ENCODE measurements at regions not wholly inside any gene's neighbourhood (a gene's known extent, or its start where the extent isn't known, plus 50 kb on each side); places are given as distances from the start of the nearest gene placed in this dataset.

GRCh38 chr10:131702531-131703356, 198.1 kb upstream of the PPP2R2D start:
- Histone ChIP-seq H3K4me2 (ENCODE audit: low read depth, low read length) (no peak overlapping the region), H3K79me2 (ENCODE audit: low read length) (no peaks in the 10 kb centered on the region), H3K27ac (ENCODE audit: low read length) (no peak overlapping the region), H3F3A (ENCODE audit: insufficient read depth, low read length) (no peaks in the 10 kb centered on the region), H4K20me1 (ENCODE audit: insufficient read depth, low read length) (no peaks in the 10 kb centered on the region), H3K36me3 (replicated peaks; ENCODE audit: insufficient read depth, low read length) (no peaks in the 10 kb centered on the region), H3K4me1 (ENCODE audit: low read length) (no peaks in the 10 kb centered on the region), H3K9ac (ENCODE audit: low read length) (no peak overlapping the region), H3K4me3 (ENCODE audit: low read length) (no peak overlapping the region), H2AFZ (ENCODE audit: low read length) (no peak overlapping the region), H3K9me2 (replicated peaks; ENCODE audit: insufficient read depth, low read length) (no peaks in the 10 kb centered on the region), H3K9me3 (replicated peaks; ENCODE audit: insufficient read depth, low read length) (no peaks in the 10 kb centered on the region), H3K27me3 (replicated peaks; ENCODE audit: insufficient read depth, low read length) (no peaks in the 10 kb centered on the region)
- TF ChIP-seq CTCF (IDR thresholded peaks at IDR 0.05; ENCODE audit: low read length) (no peak), EZH2phosphoT487 (IDR thresholded peaks at IDR 0.05; ENCODE audit: low read length) (no peak), EZH2 (optimal IDR thresholded peaks at IDR 0.05; ENCODE audit: low read depth, low read length) (no peak)
- DNase-seq = no peak

GRCh38 chr10:131703541-131703940, 197.3 kb upstream of the PPP2R2D start:
- Histone ChIP-seq H2AFZ (ENCODE audit: low read length) (no peak overlapping the region), H3K79me2 (ENCODE audit: low read length) (no peaks in the 10 kb centered on the region), H3K9me3 (replicated peaks; ENCODE audit: insufficient read depth, low read length) (no peaks in the 10 kb centered on the region), H3K4me1 (ENCODE audit: low read length) (no peaks in the 10 kb centered on the region), H3K9ac (ENCODE audit: low read length) (no peak overlapping the region), H3K36me3 (replicated peaks; ENCODE audit: insufficient read depth, low read length) (no peaks in the 10 kb centered on the region), H3F3A (ENCODE audit: insufficient read depth, low read length) (no peaks in the 10 kb centered on the region), H4K20me1 (ENCODE audit: insufficient read depth, low read length) (no peaks in the 10 kb centered on the region), H3K9me2 (replicated peaks; ENCODE audit: insufficient read depth, low read length) (no peaks in the 10 kb centered on the region), H3K4me2 (ENCODE audit: low read depth, low read length) (no peak overlapping the region), H3K27me3 (replicated peaks; ENCODE audit: insufficient read depth, low read length) (no peaks in the 10 kb centered on the region), H3K4me3 (ENCODE audit: low read length) (no peak overlapping the region), H3K27ac (ENCODE audit: low read length) (no peak overlapping the region)
- no peak for DNase-seq
- TF ChIP-seq EZH2 (optimal IDR thresholded peaks at IDR 0.05; ENCODE audit: low read depth, low read length) (no peak), EZH2phosphoT487 (IDR thresholded peaks at IDR 0.05; ENCODE audit: low read length) (no peak), CTCF (IDR thresholded peaks at IDR 0.05; ENCODE audit: low read length) (no peak)

GRCh38 chr10:131703941-131704340, 196.9 kb upstream of the PPP2R2D start:
- H3F3A ChIP-seq (ENCODE audit: insufficient read depth, low read length) = no peaks in the 10 kb centered on the region
- no peak for DNase-seq
- no peak overlapping the region for H3K27ac ChIP-seq (ENCODE audit: low read length)
- no peak overlapping the region for H3K4me2 ChIP-seq (ENCODE audit: low read depth, low read length)
- H3K4me3 ChIP-seq (ENCODE audit: low read length) = no peak overlapping the region
- H2AFZ ChIP-seq (ENCODE audit: low read length) = no peak overlapping the region
- no peak for TF ChIP-seq EZH2 (optimal IDR thresholded peaks at IDR 0.05; ENCODE audit: low read depth, low read length)
- no peak for TF ChIP-seq EZH2phosphoT487 (IDR thresholded peaks at IDR 0.05; ENCODE audit: low read length)
- no peak for TF ChIP-seq CTCF (IDR thresholded peaks at IDR 0.05; ENCODE audit: low read length)
- H3K27me3 ChIP-seq (replicated peaks; ENCODE audit: insufficient read depth, low read length) = no peaks in the 10 kb centered on the region
- H3K9ac ChIP-seq (ENCODE audit: low read length) = no peak overlapping the region
- H3K9me3 ChIP-seq (replicated peaks; ENCODE audit: insufficient read depth, low read length) = no peaks in the 10 kb centered on the region
- H4K20me1 ChIP-seq (ENCODE audit: insufficient read depth, low read length) = no peaks in the 10 kb centered on the region
- H3K9me2 ChIP-seq (replicated peaks; ENCODE audit: insufficient read depth, low read length) = no peaks in the 10 kb centered on the region
- H3K4me1 ChIP-seq (ENCODE audit: low read length) = no peaks in the 10 kb centered on the region
- no peaks in the 10 kb centered on the region for H3K36me3 ChIP-seq (replicated peaks; ENCODE audit: insufficient read depth, low read length)
- H3K79me2 ChIP-seq (ENCODE audit: low read length) = no peaks in the 10 kb centered on the region

Data from MM.1S (cell line).